GM21515 (cell line): ENCODE measurements at regions not wholly inside any gene's neighbourhood (a gene's known extent, or its start where the extent isn't known, plus 50 kb on each side); places are given as distances from the start of the nearest gene placed in this dataset.

Experiments
- ATAC-seq: cut with Tn5 transposase; IDR thresholded peaks from one replicate; pipeline ENCODE4 v1.9.1; 2021; ENCODE audit not compliant: unreplicated experiment

GRCh38 chr17:55668312-55668920 lies 54.2 kb downstream of the TMEM100 start:
- no peak for ATAC-seq

- no peak for ATAC-seq
These were observed 55.9 kb downstream of the TMEM100 start for GRCh38 chr17:55666806-55667205.

- ATAC-seq: no peak
These were observed 58.4 kb downstream of the TMEM100 start for GRCh38 chr17:55664287-55664686.

GRCh38 chr17:55663400-55663799 lies 59.3 kb downstream of the TMEM100 start:
- ATAC-seq: no peak

- no peak for ATAC-seq
These were observed 60.5 kb downstream of the TMEM100 start for GRCh38 chr17:55661963-55662834.

- no peak for ATAC-seq
These were observed 61.4 kb downstream of the TMEM100 start for GRCh38 chr17:55661256-55661758.

- no peak for ATAC-seq
These were observed 62.3 kb downstream of the TMEM100 start for GRCh38 chr17:55660178-55660886.

- ATAC-seq: no peak
These were observed 63.0 kb downstream of the TMEM100 start for GRCh38 chr17:55659661-55660060.

- ATAC-seq: no peak
These were observed 66.9 kb downstream of the TMEM100 start for GRCh38 chr17:55655777-55656176.

- ATAC-seq: no peak
These were observed 67.8 kb downstream of the TMEM100 start for GRCh38 chr17:55654821-55655220.

GRCh38 chr17:55654022-55654421 lies 68.6 kb downstream of the TMEM100 start:
- ATAC-seq: no peak

GRCh38 chr17:55652825-55653224 lies 69.8 kb downstream of the TMEM100 start:
- ATAC-seq: no peak

- no peak for ATAC-seq
These were observed 70.4 kb downstream of the TMEM100 start for GRCh38 chr17:55652114-55652823.

- no peak for ATAC-seq
These were observed 72.6 kb downstream of the TMEM100 start for GRCh38 chr17:55649957-55650597.

- no peak for ATAC-seq
These were observed 74.6 kb downstream of the TMEM100 start for GRCh38 chr17:55648086-55648485.

- no peak for ATAC-seq
These were observed 77.3 kb downstream of the TMEM100 start for GRCh38 chr17:55645361-55645760.

- ATAC-seq: no peak
These were observed 78.3 kb downstream of the TMEM100 start for GRCh38 chr17:55644346-55644745.

- ATAC-seq: no peak
These were observed 79.9 kb downstream of the TMEM100 start for GRCh38 chr17:55642741-55643140.

- no peak for ATAC-seq
These were observed 81.0 kb downstream of the TMEM100 start for GRCh38 chr17:55641676-55642081.

GRCh38 chr17:55639096-55639495 lies 83.6 kb downstream of the TMEM100 start:
- ATAC-seq: no peak
